IMR-90 (cell line): ENCODE measurements at regions not wholly inside any gene's neighbourhood (a gene's known extent, or its start where the extent isn't known, plus 50 kb on each side); places are given as distances from the start of the nearest gene placed in this dataset.

Source experiments
- ATAC-seq: fragments of 200-7000 bp; cut with Tn5 transposase; 2 replicates; pipeline ENCODE4 v1.9.1; 2020; ENCODE audit warnings: low read depth, mild to moderate bottlenecking, moderate library complexity
- BruUV-seq: library from RNA; stranded (reverse); fragments of 400-500 nt; replicated peaks from 2 replicates; lab custom pipeline; 2021; lab: Mats Ljungman, UMichigan
- CTCF ChIA-PET: fragments of 300-600 bp; formaldehyde crosslinking; extraction: SDS; loops from one replicate; lab custom pipeline; 2021; ENCODE audit warnings: antibody characterized with exemption; lab: Yijun Ruan, JAX
- POLR2A ChIA-PET: fragments of 300-600 bp; sonication (Branson Sonifier 250); formaldehyde crosslinking; loops from one replicate; lab custom pipeline; 2022; ENCODE audit warnings: antibody characterized with exemption; ENCODE audit not compliant: unreplicated experiment; lab: Charles Lee
- DNase-seq: peaks from one replicate; pipeline ENCODE4 v3.0.0; 2013
- H2AFZ ChIP-seq: replicated peaks from 2 replicates; pipeline ENCODE3; 2013; ENCODE audit warnings: low read length, mild to moderate bottlenecking; ENCODE audit not compliant: poor library complexity
- H2AK5ac ChIP-seq: 2 replicates; pipeline ENCODE4 v1.6.1; 2013; ENCODE audit warnings: low read depth, low read length, inconsistent platforms
- H2AK9ac ChIP-seq: replicated peaks from 2 replicates; pipeline ENCODE3; 2013; ENCODE audit warnings: mild to moderate bottlenecking, low read depth, low read length, moderate library complexity; ENCODE audit not compliant: poor library complexity
- H2BK120ac ChIP-seq: 2 replicates; pipeline ENCODE4 v1.6.1; 2013; ENCODE audit warnings: low read depth, low read length, inconsistent platforms
- H2BK15ac ChIP-seq: 3 replicates; pipeline ENCODE4 v1.6.1; 2013; ENCODE audit warnings: low read depth, low read length, inconsistent platforms
- H2BK20ac ChIP-seq: 2 replicates; pipeline ENCODE4 v1.6.1; 2013; ENCODE audit warnings: low read depth, mild to moderate bottlenecking, inconsistent platforms, low read length, moderate library complexity
- H2BK5ac ChIP-seq: 2 replicates; pipeline ENCODE4 v1.6.1; 2013; ENCODE audit warnings: mild to moderate bottlenecking, low read depth, low read length, inconsistent platforms; ENCODE audit not compliant: poor library complexity, severe bottlenecking
- H3K14ac ChIP-seq: replicated peaks from 2 replicates; pipeline ENCODE4 v1.6.1; 2013; ENCODE audit warnings: low read depth, low read length, inconsistent platforms
- H3K18ac ChIP-seq: 2 replicates; pipeline ENCODE4 v1.6.1; 2013; ENCODE audit warnings: low read depth, low read length, control low read depth
- H3K23ac ChIP-seq: 2 replicates; pipeline ENCODE4 v1.6.1; 2013; ENCODE audit warnings: low read depth, low read length, inconsistent platforms
- H3K27ac ChIP-seq: 2 replicates; pipeline ENCODE4 v1.5.1; 2013; ENCODE audit warnings: mild to moderate bottlenecking, control low read depth, low read length; ENCODE audit not compliant: insufficient read depth
- H3K27me3 ChIP-seq: 2 replicates; pipeline ENCODE4 v1.6.1; 2013; ENCODE audit warnings: low read length; ENCODE audit not compliant: control insufficient read depth, insufficient read depth
- H3K36me3 ChIP-seq: 2 replicates; pipeline ENCODE4 v1.6.1; 2013; ENCODE audit warnings: low read length, mixed read lengths; ENCODE audit not compliant: control insufficient read depth, insufficient read depth
- H3K4ac ChIP-seq: 2 replicates; pipeline ENCODE4 v1.6.1; 2013; ENCODE audit warnings: low read depth, low read length, inconsistent platforms
- H3K4me1 ChIP-seq: 2 replicates; pipeline ENCODE4 v1.6.1; 2013; ENCODE audit warnings: low read length, mixed read lengths; ENCODE audit not compliant: control insufficient read depth, insufficient read depth
- H3K4me2 ChIP-seq: 2 replicates; pipeline ENCODE4 v1.6.1; 2013; ENCODE audit warnings: low read depth, mild to moderate bottlenecking, control low read depth, low read length, moderate library complexity
- H3K4me3 ChIP-seq: 2 replicates; pipeline ENCODE4 v1.5.1; 2013; ENCODE audit warnings: low read depth, mild to moderate bottlenecking, control low read depth, low read length, moderate library complexity; ENCODE audit not compliant: insufficient read depth
- H3K56ac ChIP-seq: 2 replicates; pipeline ENCODE4 v1.6.1; 2013; ENCODE audit warnings: low read length, inconsistent platforms; ENCODE audit not compliant: insufficient read depth; ENCODE audit errors: extremely low read depth
- H3K79me1 ChIP-seq, 2 experiments: 2 replicates each; pipeline ENCODE4 v1.6.1; 2013; ENCODE audit warnings: low read length in 2 of 2, inconsistent platforms in 1 of 2, low read depth in 1 of 2
- H3K9ac ChIP-seq: 2 replicates; pipeline ENCODE4 v1.6.1; 2013; ENCODE audit warnings: low read depth, low read length, control low read depth
- H3K9me1 ChIP-seq: 2 replicates; pipeline ENCODE4 v1.6.1; 2013; ENCODE audit warnings: low read length, inconsistent platforms; ENCODE audit not compliant: insufficient read depth
- H3K9me3 ChIP-seq: 2 replicates; pipeline ENCODE4 v1.6.1; 2013; ENCODE audit warnings: low read length; ENCODE audit not compliant: control insufficient read depth, insufficient read depth
- H4K20me1 ChIP-seq: 2 replicates; pipeline ENCODE4 v1.6.1; 2013; ENCODE audit warnings: low read length, inconsistent platforms; ENCODE audit not compliant: insufficient read depth
- H4K5ac ChIP-seq: 2 replicates; pipeline ENCODE4 v1.6.1; 2013; ENCODE audit warnings: mild to moderate bottlenecking, low read depth, low read length, control low read depth
- H4K8ac ChIP-seq, 2 experiments: 2 replicates each; pipeline ENCODE4 v1.6.1; 2013; ENCODE audit warnings: low read depth in 2 of 2, low read length in 2 of 2, control low read depth in 1 of 2, inconsistent platforms in 1 of 2
- H4K91ac ChIP-seq: 2 replicates; pipeline ENCODE4 v1.6.1; 2013; ENCODE audit warnings: low read depth, low read length, inconsistent platforms; ENCODE audit not compliant: insufficient read depth
- CHD1 ChIP-seq: IDR thresholded peaks from 2 replicates; pipeline ENCODE4 v1.6.1; 2012; ENCODE audit warnings: low read depth, low read length, improper control_type of control experiment
- CTCF ChIP-seq: conservative IDR thresholded peaks from 2 replicates; pipeline ENCODE4 v1.5.1; 2012; ENCODE audit warnings: mild to moderate bottlenecking, low read depth, low read length, improper control_type of control experiment
- ELK1 ChIP-seq: fragments of 150-350 bp; IDR thresholded peaks from 2 replicates; pipeline ENCODE4 v1.6.1; 2016; ENCODE audit warnings: low read depth, mild to moderate bottlenecking, low read length, moderate library complexity, borderline replicate concordance
- FOS ChIP-seq: fragments of 150-350 bp; IDR thresholded peaks from 2 replicates; pipeline ENCODE4 v1.6.1; 2016; ENCODE audit warnings: low read depth, low read length
- MAFK ChIP-seq: IDR thresholded peaks from 2 replicates; pipeline ENCODE4 v1.6.1; 2012; ENCODE audit warnings: low read depth, low read length, improper control_type of control experiment
- MAZ ChIP-seq: IDR thresholded peaks from 2 replicates; pipeline ENCODE4 v1.6.1; 2012; ENCODE audit warnings: low read depth, mild to moderate bottlenecking, low read length, improper control_type of control experiment, moderate library complexity, borderline replicate concordance
- NFE2L2 ChIP-seq: fragments of 150-350 bp; IDR thresholded peaks from 2 replicates; pipeline ENCODE4 v1.6.1; 2016; ENCODE audit warnings: low read depth, mild to moderate bottlenecking, low read length
- POLR2A ChIP-seq: IDR thresholded peaks from 2 replicates; pipeline ENCODE4 v1.6.1; 2012; ENCODE audit warnings: mild to moderate bottlenecking, low read depth, low read length
- RAD21 ChIP-seq: IDR thresholded peaks from 2 replicates; pipeline ENCODE4 v1.6.1; 2012; ENCODE audit warnings: low read length, improper control_type of control experiment
- RCOR1 ChIP-seq: IDR thresholded peaks from 2 replicates; pipeline ENCODE4 v1.6.1; 2012; ENCODE audit warnings: mild to moderate bottlenecking, low read length, improper control_type of control experiment; ENCODE audit not compliant: insufficient replicate concordance
- USF2 ChIP-seq: fragments of 150-350 bp; IDR thresholded peaks from 2 replicates; pipeline ENCODE4 v1.6.1; 2017; ENCODE audit warnings: mild to moderate bottlenecking, antibody characterized with exemption, low read length, low read depth
- WGBS, 2 experiments: methylation state at CpG; one replicate each; pipeline versions ENCODE4 v1.1.5 to v1.1.7; 2013; ENCODE audit warnings: missing lambda C conversion rate in 2 of 2; ENCODE audit not compliant: insufficient read length in 1 of 2; ENCODE audit errors: extremely low coverage in 2 of 2; 5-methylcytosine and 5-hydroxymethylcytosine counted together
- dilution Hi-C: fragments of 300-500 bp; cut with HindIII; formaldehyde crosslinking; loops from one replicate; pipeline ENCODE4 v1.14.3; 2018; ENCODE audit warnings: low sequenced_read_pairs; ENCODE audit not compliant: unreplicated experiment
- in situ Hi-C: fragments of 300-500 bp; cut with MboI; formaldehyde crosslinking; loops from 3 replicates; pipeline ENCODE4 v1.14.3; 2019; ENCODE audit warnings: low sequenced_read_pairs, inconsistent platforms, mixed read lengths
- intact Hi-C: fragments of 100-400 bp; cut with micrococcal nuclease; formaldehyde crosslinking; loops from 2 replicates; pipeline ENCODE4 v1.10.0; 2022

GRCh38 chr6:98717988-98718387 lies 116.4 kb upstream of the POU3F2 start:
- Histone ChIP-seq H2BK20ac (no peak overlapping the region), H3K79me1 (no peaks in the 10 kb centered on the region), H4K8ac (no peak overlapping the region), H4K20me1 (no peaks in the 10 kb centered on the region), H3K4ac (no peak overlapping the region), H2AFZ (no peak overlapping the region), H2AK5ac (no peak overlapping the region), H3K27ac (no peak overlapping the region), H3K36me3 (no peaks in the 10 kb centered on the region), H3K23ac (no peak overlapping the region), H3K9me1 (no peaks in the 10 kb centered on the region), H2BK5ac (no peak overlapping the region), H2AK9ac (no peak overlapping the region), H3K9ac (no peak overlapping the region), H3K14ac (no peak overlapping the region), H3K18ac (no peak overlapping the region), H2BK15ac (no peak overlapping the region), H3K4me3 (no peak overlapping the region), H3K56ac (no peak overlapping the region), H3K4me1 (no peaks in the 10 kb centered on the region), H4K5ac (no peak overlapping the region), H3K9me3 (peaks cover 2% of the 10 kb centered on the region; the same call in 1 of the 2 replicates), H4K91ac (no peak overlapping the region), H3K27me3 (no peaks in the 10 kb centered on the region), H2BK120ac (no peak overlapping the region), H3K4me2 (no peak overlapping the region)
- ATAC-seq: no peak
- ChIA-PET POLR2A (no interaction called here), CTCF (no interaction called here)
- in situ Hi-C loops: no loop called here
- intact Hi-C loops: no loop called here
- WGBS, 2 experiments: no CpG with 5 or more reads among the region's 2 CpGs
- dilution Hi-C loops: no loop called here
- no TSS peak for BruUV-seq
- DNase-seq: no peak
- TF ChIP-seq MAFK (no peak), CHD1 (no peak), CTCF (no peak), POLR2A (no peak), RCOR1 (no peak), RAD21 (no peak), USF2 (no peak), ELK1 (no peak), MAZ (no peak), FOS (no peak), NFE2L2 (no peak)
